ENCODE measurements at regions not wholly inside any gene's neighbourhood (a gene's known extent, or its start where the extent isn't known, plus 50 kb on each side); places are given as distances from the start of the nearest gene placed in this dataset.
A peak's percentile ranks its signal among the peaks of the same experiment; 100 is the strongest.
"Not testable (repeated sequence)": the region's sequence is repeated elsewhere in the genome, so short reads cannot be mapped to it uniquely, and the experiment has no call there.

DNA sequence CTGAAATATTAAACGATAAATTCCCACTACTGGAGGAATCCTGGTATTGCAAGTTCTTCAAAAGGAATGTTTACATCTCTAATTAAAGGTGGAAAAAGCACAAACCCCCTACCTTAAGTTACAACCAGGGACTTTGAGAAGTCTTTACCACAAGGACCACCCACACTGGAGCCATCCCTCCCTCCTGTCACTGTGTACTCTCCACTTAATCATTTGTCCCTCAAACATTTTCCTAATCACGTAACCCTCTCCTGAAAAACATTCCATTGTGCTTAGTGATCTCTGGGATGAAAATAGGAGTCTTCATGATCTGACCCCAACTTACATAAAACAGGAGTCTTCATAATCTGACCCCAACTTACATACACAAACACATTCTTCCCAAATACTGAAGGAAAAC, 85.7 kb downstream of the SUCLG1 start:
- DNase-seq = no peak

DNA sequence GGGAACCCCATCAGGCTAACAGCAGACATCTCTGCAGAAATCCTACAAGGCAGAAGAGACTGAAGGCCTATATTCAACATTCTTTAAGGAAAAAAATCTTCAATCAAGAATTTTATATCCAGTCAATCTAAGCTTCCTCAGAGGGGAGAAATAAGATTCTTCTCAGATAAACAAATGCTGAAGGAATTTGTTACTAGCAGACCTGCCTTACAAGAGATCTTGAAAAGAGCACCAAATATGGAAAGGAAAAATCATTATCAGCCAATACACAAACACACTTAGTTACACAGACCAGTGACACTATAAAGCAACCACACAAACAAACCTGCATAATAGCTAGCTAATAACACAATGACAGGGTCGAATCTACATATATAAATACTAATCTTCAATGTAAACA, 96.5 kb downstream of the SUCLG1 start:
- no peak for DNase-seq

DNA sequence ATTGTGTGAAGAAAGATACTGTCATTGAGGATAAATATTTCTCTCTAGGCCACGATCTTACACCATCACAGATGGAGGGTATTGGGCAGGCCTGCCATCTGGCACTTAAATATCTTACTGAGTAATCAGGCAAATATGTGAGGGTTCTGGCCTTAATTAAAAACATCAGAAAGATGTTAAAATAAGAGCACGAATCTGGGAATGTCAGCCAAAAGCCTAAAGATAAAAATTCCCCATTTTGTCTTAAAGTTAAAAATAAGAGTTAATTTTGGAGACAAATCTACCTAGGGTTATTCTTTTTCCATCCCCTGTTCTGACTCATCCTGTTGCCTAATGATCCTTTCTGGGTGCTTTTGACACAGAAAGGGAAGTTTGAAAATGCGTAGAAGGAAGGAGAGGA, 121.0 kb downstream of the SUCLG1 start:
- peak in 1 of 3 donors; percentile 1 for DNase-seq

DNA sequence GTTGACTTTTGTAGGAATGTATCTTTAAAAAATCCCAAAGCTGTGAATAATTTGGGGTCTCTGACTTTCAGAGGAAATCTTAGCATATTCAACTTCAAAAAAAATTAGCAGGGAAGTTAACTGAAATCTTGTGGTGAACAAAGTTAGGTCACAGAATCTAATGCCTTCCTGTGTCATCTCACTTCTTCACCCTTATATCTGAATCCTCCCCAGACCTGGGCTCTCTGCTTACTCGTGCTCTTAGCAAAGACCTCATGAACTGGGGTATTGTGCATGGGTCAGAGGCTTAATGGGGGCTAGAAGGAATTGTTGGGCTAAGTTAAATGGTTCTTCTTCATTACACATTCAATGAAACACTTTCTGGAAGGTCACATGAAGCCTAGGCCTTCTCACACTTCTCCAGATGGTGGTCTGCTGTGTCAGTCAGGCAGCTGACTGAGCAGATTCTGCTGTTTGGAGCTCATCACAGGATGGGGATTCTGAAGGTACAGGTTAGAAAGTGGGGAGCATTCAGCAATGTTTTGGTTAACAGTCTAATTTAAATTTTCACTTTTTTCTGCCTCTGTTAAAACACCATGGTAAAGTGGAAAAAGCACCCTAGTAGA, 131.3 kb downstream of the SUCLG1 start:
- no peak for DNase-seq

DNA sequence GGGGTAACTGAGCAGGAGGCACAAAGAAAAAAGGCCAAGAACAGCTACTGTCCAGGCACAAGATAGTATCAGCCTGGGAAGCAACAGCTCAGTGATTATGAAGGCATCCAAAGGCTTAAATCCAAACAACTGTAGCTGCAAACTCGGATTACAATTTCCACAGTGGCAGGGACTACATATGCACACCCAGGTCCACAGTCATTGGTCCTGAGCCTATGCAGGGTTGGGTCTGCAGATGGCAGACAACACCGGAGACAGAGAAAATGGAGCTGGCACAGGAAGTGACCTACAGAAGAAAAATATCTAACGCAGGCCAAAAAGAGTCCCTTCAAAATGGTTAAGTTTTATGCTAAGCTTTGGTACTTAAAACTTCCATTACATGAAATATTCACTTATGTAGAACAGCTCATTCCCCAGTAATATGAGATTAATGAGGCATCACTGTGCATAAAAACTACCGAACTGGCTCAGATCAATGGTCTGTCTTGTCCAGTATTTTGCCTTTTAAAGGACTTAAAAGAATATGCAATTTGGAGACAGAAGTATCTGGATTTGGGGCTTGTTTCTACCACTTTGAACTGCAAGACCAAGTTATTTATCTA, 132.1 kb downstream of the SUCLG1 start:
- no peak for DNase-seq

DNA sequence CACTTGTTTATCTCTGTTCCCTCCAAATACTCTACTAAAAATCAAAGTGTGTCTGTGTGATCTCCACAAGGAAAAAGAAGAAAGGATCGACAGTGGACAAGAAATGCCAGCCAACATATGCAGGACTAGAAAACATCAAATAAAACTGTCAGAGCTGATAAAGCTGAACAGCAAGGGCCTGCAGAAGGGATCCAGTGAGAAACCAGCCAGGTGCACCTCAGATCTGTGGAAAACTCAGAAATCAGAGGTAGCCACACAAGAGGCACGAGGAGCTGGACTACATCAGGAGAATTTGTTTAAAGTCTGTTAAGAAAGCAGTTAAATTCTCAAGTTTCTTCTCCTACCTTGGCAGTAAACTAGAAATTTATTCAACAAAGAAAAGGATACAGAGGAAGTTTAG, 135.2 kb downstream of the SUCLG1 start:
- no peak for DNase-seq

DNA sequence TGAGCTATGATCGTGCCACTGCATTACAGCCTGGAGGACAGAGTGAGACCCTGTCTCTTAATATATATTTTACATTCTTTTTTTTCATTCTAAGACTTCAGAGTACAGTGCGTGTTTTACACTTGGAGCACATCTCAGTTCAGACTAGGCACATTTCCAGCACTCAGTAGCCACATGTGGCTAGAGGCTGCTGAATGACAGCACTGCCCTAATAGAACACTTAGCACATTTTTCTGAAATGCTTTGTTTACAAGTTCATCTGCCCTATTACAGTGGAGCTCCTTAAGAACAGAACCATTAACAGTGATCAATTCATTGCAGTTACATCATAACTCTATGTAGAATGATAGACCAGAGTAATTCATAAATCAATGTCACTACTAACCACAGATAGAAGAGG, 138.1 kb downstream of the SUCLG1 start:
- DNase-seq = no peak

DNA sequence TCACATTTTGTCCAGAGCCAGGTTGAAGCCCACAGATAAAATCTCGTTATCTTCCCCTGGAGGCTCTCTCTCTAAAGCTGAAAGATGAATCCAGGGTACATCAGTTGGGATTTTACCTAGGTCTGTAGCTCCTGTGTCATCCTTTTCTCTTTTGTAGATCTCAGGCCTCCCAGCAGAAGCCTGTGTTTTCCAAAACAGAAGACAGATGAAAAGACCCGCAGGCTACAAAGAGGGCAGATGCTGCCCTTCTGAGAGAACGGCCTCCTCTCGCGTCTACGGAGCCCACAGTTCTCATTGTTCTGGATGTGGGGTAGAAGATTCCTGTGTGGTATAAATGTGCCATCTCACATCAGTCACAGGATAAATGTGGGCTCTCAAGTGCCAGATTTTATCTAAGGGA, 139.5 kb downstream of the SUCLG1 start:
- DNase-seq = no peak

DNA sequence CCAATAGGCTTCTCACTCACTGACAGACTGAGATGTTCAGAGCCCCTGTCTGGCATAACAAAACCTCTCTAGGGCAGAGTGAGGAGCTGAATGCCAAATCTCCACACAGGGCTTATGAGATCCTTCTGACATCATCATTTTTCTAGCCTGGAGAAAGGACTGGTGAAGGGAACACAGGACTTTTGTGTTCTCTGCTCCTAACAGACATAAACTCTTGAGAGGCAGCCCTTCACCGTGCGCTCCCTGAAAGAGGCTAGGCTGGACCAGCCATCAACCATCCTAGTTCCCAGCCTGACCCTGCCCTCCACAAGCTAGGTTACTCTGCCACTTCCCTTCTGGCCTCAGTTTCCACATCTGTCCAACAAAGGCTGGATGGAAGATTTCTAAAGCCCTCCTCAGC, 141.9 kb downstream of the SUCLG1 start:
- DNase-seq = no peak

DNA sequence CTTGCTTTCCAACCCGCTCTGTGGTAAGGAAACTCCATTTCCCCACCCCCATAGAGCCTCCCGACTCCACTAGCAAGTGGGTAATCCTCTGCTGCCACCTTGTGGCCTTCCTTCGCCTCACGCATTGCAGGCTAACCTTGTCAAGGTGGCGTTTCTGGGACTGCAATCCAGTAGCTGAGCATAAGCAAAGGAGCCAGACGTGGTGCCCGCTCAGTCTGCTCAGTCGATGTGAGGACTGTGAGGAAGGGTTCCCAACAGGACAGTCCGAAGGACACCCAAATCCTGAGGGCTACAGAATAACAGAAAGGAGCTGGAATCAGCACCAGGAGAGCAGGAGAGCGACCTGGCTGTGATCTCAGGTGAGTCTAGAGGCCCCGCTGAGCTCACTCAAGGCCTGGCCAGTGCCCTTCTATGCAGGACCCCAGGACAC, 144.2 kb downstream of the SUCLG1 start:
- DNase-seq = peak; percentile 78 to 89 (median 86)

DNA sequence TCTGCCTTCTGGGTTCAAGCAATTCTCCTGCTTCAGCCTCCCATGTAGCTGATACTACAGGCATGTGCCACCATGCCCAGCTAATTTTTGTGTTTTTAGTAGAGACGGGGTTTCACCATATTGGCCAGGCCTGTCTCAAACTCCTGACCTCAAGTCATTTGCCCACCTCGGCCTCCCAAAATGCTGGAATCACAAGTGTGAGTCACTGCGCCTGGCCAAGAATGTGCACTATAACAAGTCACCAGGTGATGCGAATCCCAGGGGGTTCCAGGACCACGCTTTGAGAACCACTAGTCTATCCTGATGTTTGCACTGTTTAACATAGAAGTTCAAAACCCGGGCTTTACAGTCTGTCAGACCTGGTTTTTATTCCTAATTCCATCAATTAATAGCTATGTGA, 144.8 kb downstream of the SUCLG1 start:
- no peak for DNase-seq

DNA sequence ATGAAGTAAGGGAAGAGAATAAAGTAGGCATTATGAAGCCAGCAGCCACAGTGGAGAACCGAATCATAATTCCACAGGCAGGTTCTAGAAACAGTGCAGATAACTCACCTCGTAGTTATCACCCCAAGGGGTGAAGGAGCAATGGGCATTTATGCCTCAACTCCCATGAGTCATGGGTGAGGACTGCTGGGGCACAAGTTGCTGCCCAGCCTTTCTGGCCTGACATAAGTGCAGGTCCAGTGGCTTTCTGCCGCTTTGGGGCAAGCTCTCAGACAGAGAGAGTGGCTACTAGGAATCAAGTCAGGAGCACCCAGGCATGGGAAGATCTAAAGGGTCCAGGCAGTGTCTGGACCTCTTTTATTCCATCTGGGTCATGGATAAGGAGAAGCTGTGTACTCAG, 149.8 kb downstream of the SUCLG1 start:
- DNase-seq = no peak

DNA sequence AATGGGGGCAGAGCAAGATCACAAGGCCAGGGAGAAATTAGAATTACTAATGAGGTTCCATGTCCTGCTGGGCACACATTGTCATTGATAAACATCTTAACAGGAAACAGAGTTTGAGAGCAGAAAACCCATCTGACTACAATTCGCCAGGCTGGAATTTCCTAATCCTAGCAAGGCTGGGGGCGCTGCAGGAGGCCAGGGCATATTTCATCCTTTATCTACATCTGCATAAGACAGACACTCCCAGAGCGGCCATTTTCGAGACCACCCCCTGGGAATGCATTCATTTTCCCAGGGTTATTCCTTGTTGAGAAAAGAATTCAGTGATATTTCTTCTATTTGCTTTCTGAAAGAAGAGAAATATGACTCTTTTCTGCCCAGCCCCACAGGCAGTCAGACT, 152.7 kb downstream of the SUCLG1 start:
- no peak for DNase-seq

DNA sequence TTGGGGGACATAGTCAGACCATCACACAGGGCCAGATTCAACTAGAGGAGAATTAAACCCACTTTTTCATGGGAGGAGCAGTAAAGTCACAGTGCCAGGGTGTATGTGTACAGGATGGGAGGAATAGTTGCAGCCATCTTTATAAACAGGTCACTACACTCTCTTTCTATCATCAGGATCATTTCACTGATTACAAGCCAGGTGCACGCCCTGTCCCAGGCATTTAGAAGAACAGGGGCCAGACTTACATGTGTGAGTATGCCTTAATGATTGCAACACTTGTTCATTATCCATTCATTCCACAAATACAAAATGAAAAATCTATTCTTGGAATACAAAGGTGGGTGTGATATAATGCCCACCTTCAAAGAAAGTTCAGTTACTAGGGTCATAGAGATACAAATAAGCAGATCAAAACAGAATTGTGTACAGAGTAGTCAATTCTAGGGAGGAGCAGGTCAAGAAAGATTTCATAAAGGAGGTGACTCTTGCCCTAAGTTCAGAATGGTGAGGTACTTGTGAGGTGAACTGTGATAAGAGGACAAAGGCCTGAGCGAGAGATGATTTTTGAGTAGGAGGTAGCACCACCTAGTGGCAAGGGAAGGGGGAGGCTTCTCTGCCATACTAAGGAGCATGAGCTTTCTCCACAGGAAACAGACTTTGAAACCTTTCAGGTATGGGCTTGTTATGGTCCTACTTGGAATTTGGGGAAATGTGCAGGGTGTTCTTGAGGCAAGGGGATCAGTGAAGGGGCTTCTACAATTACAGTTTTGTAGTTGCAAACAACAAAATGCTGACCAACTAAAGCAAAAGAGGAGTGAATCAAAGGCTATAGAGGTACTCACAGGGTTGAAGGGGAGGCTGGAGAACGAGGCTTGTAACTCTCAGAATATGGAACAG, 156.3 kb downstream of the SUCLG1 start:
- DNase-seq = peak; percentile 39 to 47 (median 40)

DNA sequence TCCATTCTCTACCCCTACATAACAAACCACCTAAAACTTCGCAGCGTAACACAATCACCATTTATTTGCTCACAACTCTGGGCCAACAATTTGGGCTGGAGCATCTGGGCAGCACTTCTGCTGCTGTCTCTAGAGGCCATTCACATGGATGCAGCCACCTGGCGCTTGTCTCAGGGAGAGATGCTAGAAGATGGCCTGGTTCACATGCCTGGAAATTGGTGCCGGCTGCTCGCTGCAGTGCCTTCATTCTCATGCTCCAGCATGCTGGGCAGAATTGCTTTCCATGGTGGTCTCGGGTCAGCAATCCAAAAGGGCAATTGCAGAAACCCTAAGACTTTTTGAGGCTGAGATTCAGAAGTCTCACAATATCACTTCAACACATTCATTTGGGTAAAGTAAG, 157.4 kb downstream of the SUCLG1 start:
- no peak for DNase-seq

DNA sequence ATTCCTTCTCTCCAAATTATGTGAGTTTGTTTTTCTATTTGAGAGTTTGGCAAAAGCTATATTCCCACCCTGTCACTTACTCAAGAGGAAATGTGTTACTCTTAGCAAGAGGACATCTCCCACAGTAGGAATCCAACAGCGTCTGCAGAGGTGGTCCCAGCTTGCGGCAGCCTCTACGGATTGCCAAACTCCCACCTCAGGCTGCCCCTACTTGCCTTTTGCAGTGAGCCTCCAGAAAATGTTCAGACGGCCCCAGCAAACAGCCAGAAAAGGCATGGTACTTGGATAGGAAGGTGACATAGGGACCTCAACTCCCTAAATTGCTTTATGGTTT, 158.4 kb downstream of the SUCLG1 start:
- no peak for DNase-seq

DNA sequence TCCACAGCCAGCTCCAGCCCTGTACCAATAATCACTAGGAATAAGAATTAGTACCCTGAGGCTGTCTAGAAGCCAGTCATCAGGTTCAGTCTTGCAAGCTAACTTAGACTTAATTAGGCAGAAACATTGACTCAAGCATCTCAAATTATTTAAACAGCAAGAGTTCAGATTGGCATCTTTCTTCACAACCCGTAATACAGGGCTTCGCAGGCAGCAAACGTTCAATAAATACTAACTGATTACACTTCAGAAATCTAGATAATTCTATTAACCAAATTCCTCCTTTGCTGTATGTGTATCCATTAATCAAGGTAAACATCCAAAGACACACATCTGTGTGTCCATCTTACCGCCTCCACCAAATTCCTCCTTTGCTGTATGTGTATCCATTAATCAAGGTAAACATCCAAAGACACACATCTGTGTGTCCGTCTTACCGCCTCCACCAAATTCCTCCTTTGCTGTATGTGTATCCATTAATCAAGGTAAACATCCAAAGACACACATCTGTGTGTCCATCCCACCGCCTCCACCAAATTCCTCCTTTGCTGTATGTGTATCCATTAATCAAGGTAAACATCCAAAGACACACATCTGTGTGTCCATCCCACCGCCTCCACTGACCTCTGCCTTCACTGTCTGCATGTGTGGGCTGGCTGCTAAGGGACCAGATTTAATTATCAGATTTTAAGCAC, 158.9 kb downstream of the SUCLG1 start:
- DNase-seq = not testable (repeated sequence)

DNA sequence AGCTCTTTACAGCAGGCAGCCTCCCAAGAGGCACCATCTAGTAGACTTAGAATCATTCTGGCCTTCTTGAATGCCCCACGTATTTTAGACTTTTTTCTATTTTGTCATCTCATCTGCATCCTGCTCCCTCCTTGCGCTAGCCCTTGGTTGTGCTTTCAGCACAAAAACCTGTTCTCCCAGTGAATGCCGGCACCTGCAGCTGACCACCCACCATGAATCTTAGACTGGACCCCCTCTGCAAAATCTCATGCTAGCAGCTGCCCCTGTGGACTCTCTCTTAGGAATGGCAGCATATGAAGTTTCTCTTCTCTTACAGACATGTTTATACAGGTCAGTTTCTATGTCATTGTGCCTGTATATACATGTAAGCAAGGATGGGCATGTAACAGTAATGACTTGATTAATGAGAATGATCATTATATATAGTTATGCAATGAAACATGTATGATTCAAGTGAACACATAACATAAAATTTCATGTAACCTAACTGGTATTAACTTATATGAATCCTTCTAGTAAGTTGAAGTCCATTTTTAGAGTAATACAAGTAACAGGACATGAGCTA, 159.8 kb downstream of the SUCLG1 start:
- no peak for DNase-seq

DNA sequence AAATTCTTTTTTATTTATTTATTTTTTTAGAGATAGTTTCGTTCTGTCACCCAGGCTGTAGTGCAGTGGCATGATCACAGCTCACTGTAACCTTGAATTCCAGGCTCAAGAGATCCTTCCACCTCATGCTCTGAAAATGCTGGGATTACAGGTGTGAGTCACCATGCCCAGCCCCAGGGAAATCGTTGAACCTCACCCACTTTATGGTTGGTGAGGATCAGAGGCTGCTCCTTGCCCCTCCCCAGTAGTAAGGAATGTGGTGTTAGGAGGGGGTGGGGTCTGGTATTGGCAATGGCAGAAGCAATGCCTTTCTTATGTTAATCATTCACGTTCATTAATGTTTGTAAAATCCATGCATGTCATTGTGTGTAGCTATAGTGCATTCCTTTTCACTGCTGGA, 161.9 kb downstream of the SUCLG1 start:
- no peak for DNase-seq

DNA sequence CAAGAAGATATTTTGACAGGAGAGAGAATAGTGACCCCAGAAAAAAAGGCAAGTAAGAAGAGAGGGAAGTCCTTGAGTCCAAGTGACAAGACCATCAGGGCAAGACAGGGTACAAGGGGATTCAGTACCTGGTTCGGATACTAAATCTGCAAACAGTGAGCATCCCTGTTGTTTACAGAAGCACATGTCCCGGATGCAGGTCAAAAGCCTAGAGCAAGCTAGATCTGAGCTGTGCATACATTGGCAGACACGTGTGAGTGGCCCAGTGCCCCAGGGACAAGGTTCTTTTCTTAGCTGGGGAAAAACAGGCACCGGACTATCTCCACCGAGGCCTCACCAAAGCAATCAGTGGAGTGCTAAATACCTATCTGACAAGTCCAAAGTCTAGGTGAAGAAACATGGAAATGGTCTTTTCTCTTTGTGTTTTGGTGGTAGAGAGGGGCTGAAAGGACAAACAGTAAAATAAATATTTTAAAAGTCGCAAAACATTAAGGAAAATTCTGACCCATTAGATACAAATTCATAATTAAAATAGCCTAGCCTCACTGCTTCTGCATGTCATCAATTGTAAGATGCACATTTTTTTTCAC, 165.2 kb downstream of the SUCLG1 start:
- DNase-seq = no peak

DNA sequence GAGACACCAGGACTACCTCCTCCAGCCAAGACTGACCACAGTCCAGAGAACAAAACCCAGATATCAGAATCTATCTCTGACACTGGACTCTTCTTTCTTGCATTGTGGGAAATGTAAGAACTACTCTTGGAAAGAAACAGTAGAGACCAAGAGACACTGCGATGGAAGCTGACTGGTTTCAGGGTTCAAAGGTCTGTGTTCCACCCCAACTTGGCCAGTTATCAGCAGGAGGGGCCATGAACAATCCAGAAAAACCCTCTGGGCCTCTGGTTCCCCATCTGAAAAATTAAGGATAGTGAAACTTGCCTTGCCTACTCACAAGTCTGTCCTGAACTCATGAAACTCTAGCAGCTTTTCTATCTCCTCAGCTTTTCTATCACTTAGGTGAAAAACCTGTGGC, 166.5 kb downstream of the SUCLG1 start:
- no peak for DNase-seq

DNA sequence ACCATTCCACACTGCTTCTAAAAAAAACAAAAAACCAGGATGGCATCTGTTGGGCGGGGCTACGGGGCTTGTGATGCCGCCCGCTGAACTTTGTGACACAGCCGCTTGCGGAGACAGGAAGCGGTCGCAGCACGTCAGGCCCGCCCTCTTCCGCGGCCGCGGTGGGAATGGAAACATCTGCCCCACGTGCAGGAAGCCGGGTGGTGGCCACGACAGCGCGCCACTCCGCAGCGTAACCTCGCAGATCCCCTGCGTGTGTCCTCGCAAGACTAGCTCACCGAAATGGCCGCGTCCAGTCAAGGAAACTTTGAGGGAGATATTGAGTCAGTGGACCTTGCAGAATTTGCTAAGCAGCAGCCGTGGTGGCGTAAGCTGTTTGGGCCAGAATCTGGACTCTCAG, 168.5 kb downstream of the SUCLG1 start:
- DNase-seq = no peak

DNA sequence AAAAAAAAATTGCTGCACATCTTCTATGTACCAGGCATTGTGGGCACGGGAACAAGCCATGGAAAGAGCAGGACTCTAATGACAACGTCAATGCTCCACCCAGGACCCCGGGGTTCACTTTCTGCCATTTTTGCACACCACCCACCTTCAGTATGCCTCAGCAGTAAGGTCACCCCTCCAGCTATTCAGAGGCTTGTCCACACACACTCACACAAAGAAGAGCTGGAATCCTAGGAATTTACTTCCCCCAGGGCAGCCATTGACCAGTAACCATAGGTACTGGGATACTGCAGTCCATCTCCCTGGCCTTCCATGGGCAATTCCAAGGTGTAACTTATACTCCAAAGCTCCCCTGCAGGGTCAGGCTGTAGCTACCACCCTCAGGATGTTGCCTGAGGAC, 170.8 kb downstream of the SUCLG1 start:
- no peak for DNase-seq
